Vagina (tissue), 2 donors: ENCODE measurements at regions not wholly inside any gene's neighbourhood (a gene's known extent, or its start where the extent isn't known, plus 50 kb on each side); places are given as distances from the start of the nearest gene placed in this dataset.

ENCODE experiments used
- DNase-seq, 2 donors: peaks; one replicate each; pipeline ENCODE4 v3.0.0-alpha.2; 2017; ENCODE audit errors: extremely low spot score in 2 of 2
- H3K27ac ChIP-seq: fragments of 200-600 bp; sonication (generic); one replicate; pipeline ENCODE4 v1.5.1; 2019
- H3K27me3 ChIP-seq: fragments of 200-600 bp; sonication (generic); one replicate; pipeline ENCODE4 v1.5.1; 2019
- H3K36me3 ChIP-seq, 2 donors: fragments of 200-600 bp; sonication (generic); one replicate each; pipeline ENCODE4 v1.5.1; 2017 to 2019
- H3K4me1 ChIP-seq: fragments of 200-600 bp; sonication (generic); one replicate; pipeline ENCODE4 v1.5.1; 2019
- H3K4me3 ChIP-seq, 2 donors: fragments of 200-600 bp; sonication (generic); 1 replicate in 1 of 2; 2 replicates in 1 of 2; pipeline ENCODE4 v1.5.1; 2016 to 2019
- H3K9me3 ChIP-seq: fragments of 200-600 bp; sonication (generic); one replicate; pipeline ENCODE4 v1.5.1; 2019
- CTCF ChIP-seq, 3 experiments: fragments of 450-650 bp in 2 of 3; fragments of 200-600 bp in 1 of 3; sonication (generic) in 1 of 3; IDR thresholded peaks; one replicate each; pipeline ENCODE4 v1.5.1; 2017 to 2019; ENCODE audit warnings: antibody characterized with exemption in 3 of 3, mild to moderate bottlenecking in 2 of 3, moderate library complexity in 2 of 3
- POLR2A ChIP-seq, 2 donors: fragments of 450-650 bp; IDR thresholded peaks; one replicate each; pipeline ENCODE4 v1.6.1; 2017; ENCODE audit warnings: antibody characterized with exemption in 2 of 2, mild to moderate bottlenecking in 2 of 2, moderate library complexity in 2 of 2
- POLR2AphosphoS5 ChIP-seq, 2 donors: sonication (generic); formaldehyde crosslinking; IDR thresholded peaks; one replicate each; pipeline ENCODE4 v1.9.0; 2017; ENCODE audit warnings: antibody characterized with exemption in 2 of 2, mild to moderate bottlenecking in 2 of 2, low read depth in 1 of 2; ENCODE audit not compliant: insufficient read depth in 1 of 2
- intact Hi-C: fragments of 100-400 bp; cut with DNase I; formaldehyde crosslinking; loops from one replicate; pipeline ENCODE4 v1.15.1; 2023

DNA sequence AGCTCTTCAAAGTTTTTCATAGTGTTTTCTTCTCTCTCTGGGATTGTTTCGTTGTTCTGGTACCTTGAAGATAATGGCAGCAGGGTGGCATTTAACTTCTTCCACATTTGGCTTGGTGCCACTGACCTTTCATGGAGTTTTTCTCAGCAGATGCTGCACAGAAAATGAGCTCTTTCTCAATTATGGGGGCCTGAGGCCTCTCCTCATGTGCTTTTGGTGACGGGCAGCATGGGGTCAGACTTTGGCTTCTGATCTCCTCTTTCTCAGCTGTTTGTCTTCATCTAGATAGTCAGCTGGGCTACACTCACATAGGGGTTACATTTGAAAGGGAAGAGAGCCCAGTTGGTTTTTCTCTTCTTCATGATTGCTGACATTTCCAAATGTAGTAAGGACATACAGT, 76.3 kb downstream of the FAT3 start:
- Histone ChIP-seq H3K27ac (no peak overlapping the region), H3K36me3 (no peaks in the 10 kb centered on the region), H3K9me3 (no peaks in the 10 kb centered on the region), H3K4me3 (no peak overlapping the region), H3K27me3 (no peaks in the 10 kb centered on the region), H3K4me1 (peaks cover under 1% of the 10 kb centered on the region)
- intact Hi-C loops, result no loop called here
- TF ChIP-seq POLR2A (IDR thresholded peaks at IDR 0.05) (no peak), POLR2AphosphoS5 (IDR thresholded peaks at IDR 0.05; ENCODE audit: insufficient read depth in 1 of 2, low read depth in 1 of 2) (no peak), CTCF (IDR thresholded peaks at IDR 0.05) (no peak)
- DNase-seq, result no peak

GRCh38 chr11:92302770-92303169, 78.2 kb downstream of the FAT3 start:
- TF ChIP-seq POLR2A (IDR thresholded peaks at IDR 0.05) (no peak), POLR2AphosphoS5 (IDR thresholded peaks at IDR 0.05; ENCODE audit: insufficient read depth in 1 of 2, low read depth in 1 of 2) (no peak), CTCF (IDR thresholded peaks at IDR 0.05) (no peak)
- H3K9me3 ChIP-seq, result no peaks in the 10 kb centered on the region
- H3K27me3 ChIP-seq, result no peaks in the 10 kb centered on the region
- no peak overlapping the region for H3K27ac ChIP-seq
- no peak for DNase-seq
- intact Hi-C loops, result no loop called here
- H3K4me1 ChIP-seq, result peaks cover 8% of the 10 kb centered on the region
- H3K36me3 ChIP-seq, result no peaks in the 10 kb centered on the region
- no peak overlapping the region for H3K4me3 ChIP-seq

- intact Hi-C loops, result no loop called here
- TF ChIP-seq POLR2AphosphoS5 (IDR thresholded peaks at IDR 0.05; ENCODE audit: insufficient read depth in 1 of 2, low read depth in 1 of 2) (no peak), POLR2A (IDR thresholded peaks at IDR 0.05) (no peak), CTCF (IDR thresholded peaks at IDR 0.05) (no peak)
- no peaks in the 10 kb centered on the region for H3K27me3 ChIP-seq
- peaks cover 8% of the 10 kb centered on the region for H3K4me1 ChIP-seq
- H3K27ac ChIP-seq, result no peak overlapping the region
- H3K9me3 ChIP-seq, result no peaks in the 10 kb centered on the region
- DNase-seq, result no peak
- H3K4me3 ChIP-seq, result no peak overlapping the region
- no peaks in the 10 kb centered on the region for H3K36me3 ChIP-seq
Observed at GRCh38 chr11:92304271-92304670, 79.7 kb downstream of the FAT3 start.

DNA sequence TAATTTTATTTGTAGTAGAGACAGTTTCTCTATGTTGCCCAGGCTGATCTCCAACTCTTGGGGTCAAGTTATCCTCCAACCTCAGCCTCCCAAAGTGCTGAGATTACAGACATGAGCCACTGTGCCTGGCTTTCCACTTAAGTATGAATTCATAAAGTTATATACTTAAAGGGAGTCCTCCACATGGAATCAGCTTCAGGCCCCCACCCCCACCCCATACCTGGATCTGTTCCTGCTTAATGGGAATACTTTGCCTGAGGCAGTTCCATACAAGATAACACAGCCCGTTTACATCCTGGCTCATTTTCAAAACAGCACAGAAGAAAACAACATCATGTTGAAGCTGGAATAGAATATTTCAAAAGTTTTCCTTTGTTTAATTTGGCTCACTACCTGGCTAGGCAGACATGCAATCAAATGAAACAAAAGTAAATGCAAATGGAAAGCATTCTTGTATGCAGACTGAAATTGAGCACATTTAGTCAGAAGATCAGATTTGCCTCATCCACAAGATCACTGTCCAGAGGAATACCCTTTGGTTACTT, 82.4 kb downstream of the FAT3 start:
- Histone ChIP-seq H3K9me3 (no peaks in the 10 kb centered on the region), H3K4me3 (no peak overlapping the region), H3K4me1 (peaks cover 8% of the 10 kb centered on the region), H3K36me3 (no peaks in the 10 kb centered on the region), H3K27me3 (no peaks in the 10 kb centered on the region), H3K27ac (no peak overlapping the region)
- TF ChIP-seq POLR2A (IDR thresholded peaks at IDR 0.05) (no peak), POLR2AphosphoS5 (IDR thresholded peaks at IDR 0.05; ENCODE audit: insufficient read depth in 1 of 2, low read depth in 1 of 2) (no peak), CTCF (IDR thresholded peaks at IDR 0.05) (no peak)
- DNase-seq, result no peak
- intact Hi-C loops, result no loop called here

DNA sequence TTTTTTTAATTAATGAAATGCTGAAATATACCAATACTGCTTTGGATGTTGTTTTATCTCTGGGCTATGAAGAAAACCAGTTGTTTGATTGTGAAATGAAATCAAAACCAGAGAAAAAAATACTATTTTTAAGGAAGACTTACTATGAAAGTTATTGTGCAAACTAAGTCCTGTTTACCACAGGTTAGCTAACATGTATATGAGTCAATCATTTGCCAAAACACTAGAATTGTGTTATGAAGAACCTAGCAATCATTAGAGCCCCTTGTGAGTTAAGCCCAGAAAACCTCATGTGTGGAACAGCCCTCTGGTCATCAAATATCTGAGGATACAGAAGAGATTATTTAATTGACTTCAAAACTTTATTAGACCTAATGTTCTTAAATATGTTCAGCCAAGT, 83.7 kb downstream of the FAT3 start:
- H3K4me3 ChIP-seq, result no peak overlapping the region
- H3K36me3 ChIP-seq, result no peaks in the 10 kb centered on the region
- H3K27me3 ChIP-seq, result no peaks in the 10 kb centered on the region
- no peaks in the 10 kb centered on the region for H3K9me3 ChIP-seq
- H3K27ac ChIP-seq, result no peak overlapping the region
- peaks cover 8% of the 10 kb centered on the region for H3K4me1 ChIP-seq
- no peak for TF ChIP-seq POLR2A (IDR thresholded peaks at IDR 0.05)
- no peak for TF ChIP-seq CTCF (IDR thresholded peaks at IDR 0.05)
- no peak for TF ChIP-seq POLR2AphosphoS5 (IDR thresholded peaks at IDR 0.05; ENCODE audit: insufficient read depth in 1 of 2, low read depth in 1 of 2)
- intact Hi-C loops, result no loop called here
- DNase-seq, result no peak
